ENCODE measurements at regions not wholly inside any gene's neighbourhood (a gene's known extent, or its start where the extent isn't known, plus 50 kb on each side); places are given as distances from the start of the nearest gene placed in this dataset.

GRCh38 chr9:26786564-26786963, 106.0 kb downstream of the CAAP1 start:
- TF ChIP-seq EP300 (IDR thresholded peaks at IDR 0.05; ENCODE audit: borderline replicate concordance) (no peak), REST (IDR thresholded peaks at IDR 0.05; ENCODE audit: low read depth) (no peak), EGR1 (IDR thresholded peaks at IDR 0.05) (no peak), TEAD4 (IDR thresholded peaks at IDR 0.05) (no peak), YY1 (IDR thresholded peaks at IDR 0.05; ENCODE audit: low read depth) (no peak), RAD21 (IDR thresholded peaks at IDR 0.05; ENCODE audit: low read depth) (no peak), FOXM1 (IDR thresholded peaks at IDR 0.05; ENCODE audit: borderline replicate concordance, low read depth) (no peak), TCF12 (IDR thresholded peaks at IDR 0.05; ENCODE audit: low read depth) (no peak), TAF1 (IDR thresholded peaks at IDR 0.05; ENCODE audit: low read depth) (no peak), CEBPB (IDR thresholded peaks at IDR 0.05) (no peak), USF1 (IDR thresholded peaks at IDR 0.05) (no peak), CREB1 (IDR thresholded peaks at IDR 0.05; ENCODE audit: low read depth) (no peak), MAX (IDR thresholded peaks at IDR 0.05) (no peak), NFIC (IDR thresholded peaks at IDR 0.05) (no peak)

All from Ishikawa (cell line).